SK-N-SH (cell line): ENCODE measurements at regions not wholly inside any gene's neighbourhood (a gene's known extent, or its start where the extent isn't known, plus 50 kb on each side); places are given as distances from the start of the nearest gene placed in this dataset.

Experiments used
- CTCF ChIA-PET: fragments of 300-600, 350-600 bp; formaldehyde crosslinking; extraction: SDS; loops from one replicate; lab custom pipeline; 2021; lab: Yijun Ruan, JAX
- POLR2A ChIA-PET: fragments of 350-600 bp; sonication (Branson Sonifier 250); formaldehyde crosslinking; extraction: SDS; loops from one replicate; lab custom pipeline; 2020; ENCODE audit warnings: antibody characterized with exemption, inconsistent platforms; lab: Yijun Ruan, JAX
- DNase-seq: peaks from one replicate; pipeline ENCODE4 v3.0.0; 2012
- H2AFZ ChIP-seq: fragments of 200-600 bp; sonication (generic); 2 replicates; pipeline ENCODE4 v1.8.1; 2016; ENCODE audit warnings: antibody characterized with exemption, mild to moderate bottlenecking, low read depth
- H3F3A ChIP-seq: fragments of 200-600 bp; sonication (generic); replicated peaks from 2 replicates; pipeline ENCODE3; 2016; ENCODE audit warnings: antibody characterized with exemption, mild to moderate bottlenecking; ENCODE audit not compliant: insufficient read depth
- H3K27ac ChIP-seq, 2 experiments: fragments of 200-500 bp in 1 of 2; fragments of 200-600 bp in 1 of 2; sonication (Bioruptor generic) in 1 of 2; sonication (generic), shearing (Covaris generic) in 1 of 2; 2 replicates each; pipeline versions ENCODE4 v1.5.1 to v1.6.1; 2014 to 2016; ENCODE audit warnings: low read depth in 2 of 2, inconsistent platforms in 1 of 2, low read length in 1 of 2, mild to moderate bottlenecking in 1 of 2, mixed read lengths in 1 of 2
- H3K27me3 ChIP-seq: fragments of 200-600 bp; sonication (generic), shearing (Covaris generic); 2 replicates; pipeline ENCODE4 v1.6.1; 2016; ENCODE audit warnings: mixed run types; ENCODE audit not compliant: insufficient read depth
- H3K36me3 ChIP-seq, 2 experiments: fragments of 200-500 bp in 1 of 2; fragments of 200-600 bp in 1 of 2; sonication (Bioruptor generic) in 1 of 2; sonication (generic) in 1 of 2; replicated peaks in 1 of 2; 2 replicates each; pipeline versions ENCODE3 to v1.5.1; 2014 to 2016; ENCODE audit warnings: low read length in 1 of 2, mild to moderate bottlenecking in 1 of 2; ENCODE audit not compliant: insufficient read depth in 2 of 2, control insufficient read depth in 1 of 2
- H3K4me1 ChIP-seq, 2 experiments: fragments of 200-500 bp in 1 of 2; fragments of 200-600 bp in 1 of 2; sonication (Bioruptor generic) in 1 of 2; sonication (generic), shearing (Covaris generic) in 1 of 2; 2 replicates each; pipeline versions ENCODE4 v1.5.1 to v1.6.1; 2014 to 2016; ENCODE audit warnings: low read depth in 1 of 2, low read length in 1 of 2, mixed run types in 1 of 2; ENCODE audit not compliant: insufficient read depth in 2 of 2, control insufficient read depth in 1 of 2
- H3K4me2 ChIP-seq: fragments of 200-600 bp; sonication (generic), shearing (Covaris generic); 2 replicates; pipeline ENCODE4 v1.6.1; 2017; ENCODE audit warnings: mixed run types
- H3K4me3 ChIP-seq, 2 experiments: fragments of 200-500 bp in 1 of 2; fragments of 200-600 bp in 1 of 2; sonication (Bioruptor generic) in 1 of 2; sonication (generic), shearing (Covaris generic) in 1 of 2; 2 replicates each; pipeline versions ENCODE4 v1.5.1 to v1.8.1; 2014 to 2016; ENCODE audit warnings: low read depth in 2 of 2, inconsistent platforms in 1 of 2, low read length in 1 of 2, mild to moderate bottlenecking in 1 of 2, mixed read lengths in 1 of 2, moderate library complexity in 1 of 2
- H3K79me2 ChIP-seq: fragments of 200-600 bp; sonication (generic); 2 replicates; pipeline ENCODE4 v1.8.1; 2017; ENCODE audit warnings: mild to moderate bottlenecking; ENCODE audit not compliant: insufficient read depth
- H3K9ac ChIP-seq: fragments of 200-600 bp; sonication (generic); 2 replicates; pipeline ENCODE4 v1.6.1; 2017; ENCODE audit warnings: mixed run types
- H3K9me2 ChIP-seq: fragments of 200-600 bp; sonication (generic); 2 replicates; pipeline ENCODE4 v1.6.1; 2017; ENCODE audit warnings: mixed run types
- H3K9me3 ChIP-seq: fragments of 200-600 bp; sonication (generic); 2 replicates; pipeline ENCODE4 v1.6.1; 2017; ENCODE audit warnings: mixed run types, mild to moderate bottlenecking, moderate library complexity
- H4K20me1 ChIP-seq: fragments of 200-600 bp; sonication (generic); 2 replicates; pipeline ENCODE4 v1.6.1; 2017; ENCODE audit warnings: mild to moderate bottlenecking, mixed run types; ENCODE audit not compliant: insufficient read depth
- EZH2phosphoT487 ChIP-seq: fragments of 200-600 bp; sonication (generic); IDR thresholded peaks from 2 replicates; pipeline ENCODE4 v1.6.1; 2017; ENCODE audit warnings: low read depth, mixed run types, mild to moderate bottlenecking, antibody characterized with exemption, moderate library complexity, borderline replicate concordance
- FOSL2 ChIP-seq: IDR thresholded peaks from 2 replicates; pipeline ENCODE4 v1.4.0; 2012; ENCODE audit warnings: low read depth, mild to moderate bottlenecking, moderate library complexity, borderline replicate concordance
- FOXJ3 ChIP-seq: sonication (generic); formaldehyde crosslinking; IDR thresholded peaks from 2 replicates; pipeline ENCODE4 v1.5.1; 2020; ENCODE audit warnings: mild to moderate bottlenecking, missing genetic modification reagents
- FOXM1 ChIP-seq: IDR thresholded peaks from 2 replicates; pipeline ENCODE4 v1.4.0; 2012; ENCODE audit warnings: low read depth, mild to moderate bottlenecking
- JUND ChIP-seq: IDR thresholded peaks from 2 replicates; pipeline ENCODE4 v1.4.0; 2012
- MEF2A ChIP-seq: IDR thresholded peaks from 2 replicates; pipeline ENCODE4 v1.4.0; 2012; ENCODE audit warnings: low read depth, borderline replicate concordance
- POLR2AphosphoS5 ChIP-seq: IDR thresholded peaks from 2 replicates; pipeline ENCODE4 v1.6.1; 2012; ENCODE audit warnings: low read depth, low read length
- RAD21 ChIP-seq: IDR thresholded peaks from 2 replicates; pipeline ENCODE4 v1.6.1; 2012; ENCODE audit warnings: mild to moderate bottlenecking, low read length
- RXRA ChIP-seq: IDR thresholded peaks from 2 replicates; pipeline ENCODE4 v1.4.0; 2012; ENCODE audit warnings: low read depth, mild to moderate bottlenecking, borderline replicate concordance
- SIN3A ChIP-seq: IDR thresholded peaks from 2 replicates; pipeline ENCODE4 v1.6.1; 2012; ENCODE audit warnings: low read depth, mild to moderate bottlenecking, low read length, moderate library complexity, borderline replicate concordance
- TAF1 ChIP-seq: IDR thresholded peaks from 2 replicates; pipeline ENCODE4 v1.6.1; 2012; ENCODE audit warnings: low read depth, mild to moderate bottlenecking, low read length, moderate library complexity, borderline replicate concordance
- TCF12 ChIP-seq: IDR thresholded peaks from 2 replicates; pipeline ENCODE4 v1.4.0; 2012
- TEAD4 ChIP-seq: IDR thresholded peaks from 2 replicates; pipeline ENCODE4 v1.4.0; 2012; ENCODE audit warnings: mild to moderate bottlenecking, borderline replicate concordance; ENCODE audit not compliant: insufficient read depth
- YY1 ChIP-seq: IDR thresholded peaks from 2 replicates; pipeline ENCODE4 v1.4.0; 2012; ENCODE audit warnings: low read depth, mild to moderate bottlenecking
- WGBS: methylation state at CpG from one replicate; pipeline ENCODE4 v1.1.6; 2017; ENCODE audit warnings: low lambda C conversion rate; 5-methylcytosine and 5-hydroxymethylcytosine counted together
- TF ChIP-seq, protein P1 (sequence below): IDR thresholded peaks from 2 replicates; pipeline ENCODE4 v1.4.0; 2012; ENCODE audit warnings: low read depth
- TF ChIP-seq, protein P2 (sequence below): IDR thresholded peaks from 2 replicates; pipeline ENCODE4 v1.4.0; 2012; ENCODE audit warnings: low read depth, borderline replicate concordance
- TF ChIP-seq, protein P3 (sequence below): IDR thresholded peaks from 2 replicates; pipeline ENCODE4 v1.6.1; 2012; ENCODE audit warnings: mild to moderate bottlenecking, low read depth, low read length, moderate library complexity
- TF ChIP-seq, protein P4 (sequence below): fragments of 150-350 bp; IDR thresholded peaks from 2 replicates; pipeline ENCODE4 v1.6.1; 2016; ENCODE audit warnings: mild to moderate bottlenecking, low read depth, low read length

DNA sequence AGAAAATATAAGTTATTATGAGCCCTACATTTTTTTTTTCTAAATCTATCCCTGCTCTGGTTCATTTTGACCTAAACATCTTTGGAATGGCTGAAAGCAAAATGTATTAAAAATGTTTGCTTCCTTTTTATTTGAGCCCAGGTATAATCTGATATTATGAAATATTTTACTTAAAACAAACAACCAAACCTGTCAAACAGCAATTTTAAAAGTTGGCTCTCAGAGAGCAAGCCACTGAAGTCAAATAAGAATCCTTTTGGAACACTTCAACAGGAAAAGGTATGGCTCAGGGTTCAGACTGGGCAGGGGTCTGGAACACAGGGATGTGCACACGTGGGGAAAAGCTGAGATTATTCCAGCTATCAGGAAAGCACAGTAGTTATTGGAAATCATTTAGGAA, 782.9 kb downstream of the CCSER2 start:
- DNase-seq = no peak
- H3F3A ChIP-seq = no peaks in the 10 kb centered on the region
- no peak overlapping the region for H2AFZ ChIP-seq
- H3K79me2 ChIP-seq = no peaks in the 10 kb centered on the region
- no peaks in the 10 kb centered on the region for H3K4me1 ChIP-seq
- POLR2A ChIA-PET = no interaction called here
- no peaks in the 10 kb centered on the region for H3K36me3 ChIP-seq
- H3K9ac ChIP-seq = no peak overlapping the region
- H3K4me2 ChIP-seq = no peak overlapping the region
- CTCF ChIA-PET = no interaction called here
- TF ChIP-seq SIN3A (no peak), EZH2phosphoT487 (no peak), TCF12 (no peak), FOSL2 (no peak), POLR2AphosphoS5 (no peak), FOXJ3 (CRISPR knock-in tag) (no peak), MEF2A (no peak), FOXM1 (no peak), JUND (no peak), RAD21 (no peak), RXRA (no peak), YY1 (no peak), TEAD4 (no peak), TAF1 (no peak)
- TF ChIP-seq, protein P1, sequence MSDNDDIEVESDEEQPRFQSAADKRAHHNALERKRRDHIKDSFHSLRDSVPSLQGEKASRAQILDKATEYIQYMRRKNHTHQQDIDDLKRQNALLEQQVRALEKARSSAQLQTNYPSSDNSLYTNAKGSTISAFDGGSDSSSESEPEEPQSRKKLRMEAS = no peak
- TF ChIP-seq, protein P2, sequence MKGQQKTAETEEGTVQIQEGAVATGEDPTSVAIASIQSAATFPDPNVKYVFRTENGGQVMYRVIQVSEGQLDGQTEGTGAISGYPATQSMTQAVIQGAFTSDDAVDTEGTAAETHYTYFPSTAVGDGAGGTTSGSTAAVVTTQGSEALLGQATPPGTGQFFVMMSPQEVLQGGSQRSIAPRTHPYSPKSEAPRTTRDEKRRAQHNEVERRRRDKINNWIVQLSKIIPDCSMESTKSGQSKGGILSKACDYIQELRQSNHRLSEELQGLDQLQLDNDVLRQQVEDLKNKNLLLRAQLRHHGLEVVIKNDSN = no peak
- TF ChIP-seq, protein P3, sequence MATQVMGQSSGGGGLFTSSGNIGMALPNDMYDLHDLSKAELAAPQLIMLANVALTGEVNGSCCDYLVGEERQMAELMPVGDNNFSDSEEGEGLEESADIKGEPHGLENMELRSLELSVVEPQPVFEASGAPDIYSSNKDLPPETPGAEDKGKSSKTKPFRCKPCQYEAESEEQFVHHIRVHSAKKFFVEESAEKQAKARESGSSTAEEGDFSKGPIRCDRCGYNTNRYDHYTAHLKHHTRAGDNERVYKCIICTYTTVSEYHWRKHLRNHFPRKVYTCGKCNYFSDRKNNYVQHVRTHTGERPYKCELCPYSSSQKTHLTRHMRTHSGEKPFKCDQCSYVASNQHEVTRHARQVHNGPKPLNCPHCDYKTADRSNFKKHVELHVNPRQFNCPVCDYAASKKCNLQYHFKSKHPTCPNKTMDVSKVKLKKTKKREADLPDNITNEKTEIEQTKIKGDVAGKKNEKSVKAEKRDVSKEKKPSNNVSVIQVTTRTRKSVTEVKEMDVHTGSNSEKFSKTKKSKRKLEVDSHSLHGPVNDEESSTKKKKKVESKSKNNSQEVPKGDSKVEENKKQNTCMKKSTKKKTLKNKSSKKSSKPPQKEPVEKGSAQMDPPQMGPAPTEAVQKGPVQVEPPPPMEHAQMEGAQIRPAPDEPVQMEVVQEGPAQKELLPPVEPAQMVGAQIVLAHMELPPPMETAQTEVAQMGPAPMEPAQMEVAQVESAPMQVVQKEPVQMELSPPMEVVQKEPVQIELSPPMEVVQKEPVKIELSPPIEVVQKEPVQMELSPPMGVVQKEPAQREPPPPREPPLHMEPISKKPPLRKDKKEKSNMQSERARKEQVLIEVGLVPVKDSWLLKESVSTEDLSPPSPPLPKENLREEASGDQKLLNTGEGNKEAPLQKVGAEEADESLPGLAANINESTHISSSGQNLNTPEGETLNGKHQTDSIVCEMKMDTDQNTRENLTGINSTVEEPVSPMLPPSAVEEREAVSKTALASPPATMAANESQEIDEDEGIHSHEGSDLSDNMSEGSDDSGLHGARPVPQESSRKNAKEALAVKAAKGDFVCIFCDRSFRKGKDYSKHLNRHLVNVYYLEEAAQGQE = no peak
- TF ChIP-seq, protein P4, sequence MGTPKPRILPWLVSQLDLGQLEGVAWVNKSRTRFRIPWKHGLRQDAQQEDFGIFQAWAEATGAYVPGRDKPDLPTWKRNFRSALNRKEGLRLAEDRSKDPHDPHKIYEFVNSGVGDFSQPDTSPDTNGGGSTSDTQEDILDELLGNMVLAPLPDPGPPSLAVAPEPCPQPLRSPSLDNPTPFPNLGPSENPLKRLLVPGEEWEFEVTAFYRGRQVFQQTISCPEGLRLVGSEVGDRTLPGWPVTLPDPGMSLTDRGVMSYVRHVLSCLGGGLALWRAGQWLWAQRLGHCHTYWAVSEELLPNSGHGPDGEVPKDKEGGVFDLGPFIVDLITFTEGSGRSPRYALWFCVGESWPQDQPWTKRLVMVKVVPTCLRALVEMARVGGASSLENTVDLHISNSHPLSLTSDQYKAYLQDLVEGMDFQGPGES = no peak
- TF ChIP-seq, all 33 proteins: peak for 0
- no peaks in the 10 kb centered on the region for H3K9me2 ChIP-seq
- H3K27me3 ChIP-seq = no peaks in the 10 kb centered on the region
- no peaks in the 10 kb centered on the region for H4K20me1 ChIP-seq
- no peak overlapping the region for H3K4me3 ChIP-seq
- no peak overlapping the region for H3K27ac ChIP-seq
- 4% methylated on average over 1 of the region's 1 CpG for WGBS
- H3K9me3 ChIP-seq = no peaks in the 10 kb centered on the region
